Fibroblast of mammary gland (primary cell): ENCODE measurements at regions not wholly inside any gene's neighbourhood (a gene's known extent, or its start where the extent isn't known, plus 50 kb on each side); places are given as distances from the start of the nearest gene placed in this dataset.

ENCODE experiments used
- DNase-seq: peaks from one replicate; pipeline ENCODE4 v3.0.0-alpha.2; 2010; ENCODE audit warnings: low read depth
- H3K4me3 ChIP-seq: 2 replicates; pipeline ENCODE4 v1.5.1; 2011; ENCODE audit warnings: low read depth, mild to moderate bottlenecking, low read length, moderate library complexity; ENCODE audit not compliant: control insufficient read depth
- TF ChIP-seq, protein P1 (sequence below): conservative IDR thresholded peaks from 2 replicates; pipeline ENCODE4 v1.5.1; 2011; ENCODE audit warnings: low read depth, low read length, inconsistent platforms; ENCODE audit not compliant: control insufficient read depth, insufficient read depth

DNA sequence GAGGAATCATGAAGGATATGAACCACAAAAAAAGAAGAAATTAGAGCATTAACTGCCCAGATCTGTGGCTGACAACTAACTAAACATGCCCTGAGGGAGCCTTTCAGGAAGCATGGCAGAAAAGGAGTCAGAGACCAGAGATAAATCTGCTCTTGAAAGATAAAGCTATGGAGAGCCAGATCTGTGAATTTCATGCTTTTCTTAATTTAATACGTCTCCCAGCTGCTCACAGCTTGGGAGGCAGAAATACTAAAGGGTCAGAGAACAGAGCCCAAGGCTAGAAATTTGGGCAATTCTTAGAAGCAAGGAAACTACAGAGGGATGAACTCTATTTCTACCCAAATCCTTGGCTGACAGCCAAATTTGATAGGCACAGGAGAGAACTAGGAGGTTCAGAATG, 223.0 kb upstream of the DPP10 start:
- TF ChIP-seq, protein P1, sequence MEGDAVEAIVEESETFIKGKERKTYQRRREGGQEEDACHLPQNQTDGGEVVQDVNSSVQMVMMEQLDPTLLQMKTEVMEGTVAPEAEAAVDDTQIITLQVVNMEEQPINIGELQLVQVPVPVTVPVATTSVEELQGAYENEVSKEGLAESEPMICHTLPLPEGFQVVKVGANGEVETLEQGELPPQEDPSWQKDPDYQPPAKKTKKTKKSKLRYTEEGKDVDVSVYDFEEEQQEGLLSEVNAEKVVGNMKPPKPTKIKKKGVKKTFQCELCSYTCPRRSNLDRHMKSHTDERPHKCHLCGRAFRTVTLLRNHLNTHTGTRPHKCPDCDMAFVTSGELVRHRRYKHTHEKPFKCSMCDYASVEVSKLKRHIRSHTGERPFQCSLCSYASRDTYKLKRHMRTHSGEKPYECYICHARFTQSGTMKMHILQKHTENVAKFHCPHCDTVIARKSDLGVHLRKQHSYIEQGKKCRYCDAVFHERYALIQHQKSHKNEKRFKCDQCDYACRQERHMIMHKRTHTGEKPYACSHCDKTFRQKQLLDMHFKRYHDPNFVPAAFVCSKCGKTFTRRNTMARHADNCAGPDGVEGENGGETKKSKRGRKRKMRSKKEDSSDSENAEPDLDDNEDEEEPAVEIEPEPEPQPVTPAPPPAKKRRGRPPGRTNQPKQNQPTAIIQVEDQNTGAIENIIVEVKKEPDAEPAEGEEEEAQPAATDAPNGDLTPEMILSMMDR = no peak
- H3K4me3 ChIP-seq = no peak overlapping the region
- DNase-seq = no peak

DNA sequence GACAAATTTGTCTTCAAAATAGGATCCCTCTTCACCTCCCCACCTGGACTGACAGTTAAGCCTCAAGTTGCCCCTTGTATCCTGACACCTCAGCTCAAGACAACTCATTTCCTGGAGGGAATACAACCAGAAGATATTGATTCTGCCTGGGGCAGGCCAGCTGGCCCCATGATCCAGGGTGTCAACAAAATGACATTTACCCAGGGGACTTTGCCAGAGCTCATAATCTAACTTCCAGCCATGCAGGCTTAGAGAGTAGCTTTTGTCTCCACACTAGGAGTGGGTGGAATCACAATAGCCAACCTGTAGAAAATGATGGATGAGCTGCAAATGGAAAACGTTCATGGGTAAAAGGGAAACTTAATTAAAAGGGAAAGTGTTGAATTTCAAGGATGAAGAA, 220.1 kb upstream of the DPP10 start:
- no peak for DNase-seq
- TF ChIP-seq, protein P1 = no peak
- H3K4me3 ChIP-seq = no peak overlapping the region

DNA sequence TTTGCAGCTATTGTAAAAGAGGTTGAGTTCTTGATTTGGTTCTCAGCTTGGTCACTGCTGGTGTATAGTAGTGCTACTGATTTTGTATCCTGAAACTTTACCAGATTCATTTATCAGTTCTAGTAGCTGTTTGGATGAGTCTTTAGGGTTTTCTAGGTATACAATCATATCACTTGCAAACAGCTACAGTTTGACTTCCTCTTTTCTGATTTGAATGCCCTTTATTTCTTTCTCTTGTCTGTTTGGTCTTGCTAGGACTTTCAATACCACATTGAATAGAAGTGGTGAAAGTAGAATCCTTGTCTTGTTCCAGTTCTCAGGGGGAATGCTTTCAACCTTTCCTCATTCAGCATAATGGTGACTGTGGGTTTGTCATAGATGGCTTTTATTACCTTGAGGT, 210.5 kb upstream of the DPP10 start:
- H3K4me3 ChIP-seq = no peak overlapping the region
- TF ChIP-seq, protein P1 = no peak
- DNase-seq = no peak

DNA sequence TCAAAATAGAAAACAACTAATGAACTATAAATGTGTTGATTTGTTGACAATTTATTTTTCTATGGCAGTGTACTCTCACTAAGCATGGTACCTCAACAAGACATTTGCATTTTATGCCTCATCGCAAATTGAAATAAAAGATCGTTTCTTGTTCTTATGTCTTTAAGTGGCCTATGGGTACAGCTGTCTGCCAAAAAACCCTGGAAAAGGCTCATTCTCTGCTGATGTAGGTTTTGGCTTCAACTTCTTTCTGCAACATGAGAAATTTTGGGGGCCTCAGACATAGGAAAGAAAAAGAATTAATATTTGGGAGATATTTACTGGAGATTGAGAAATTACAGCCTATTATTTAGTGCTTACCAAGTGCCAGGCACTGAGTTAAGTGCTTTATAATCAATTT, 205.1 kb upstream of the DPP10 start:
- no peak for DNase-seq
- TF ChIP-seq, protein P1 = no peak
- no peak overlapping the region for H3K4me3 ChIP-seq

DNA sequence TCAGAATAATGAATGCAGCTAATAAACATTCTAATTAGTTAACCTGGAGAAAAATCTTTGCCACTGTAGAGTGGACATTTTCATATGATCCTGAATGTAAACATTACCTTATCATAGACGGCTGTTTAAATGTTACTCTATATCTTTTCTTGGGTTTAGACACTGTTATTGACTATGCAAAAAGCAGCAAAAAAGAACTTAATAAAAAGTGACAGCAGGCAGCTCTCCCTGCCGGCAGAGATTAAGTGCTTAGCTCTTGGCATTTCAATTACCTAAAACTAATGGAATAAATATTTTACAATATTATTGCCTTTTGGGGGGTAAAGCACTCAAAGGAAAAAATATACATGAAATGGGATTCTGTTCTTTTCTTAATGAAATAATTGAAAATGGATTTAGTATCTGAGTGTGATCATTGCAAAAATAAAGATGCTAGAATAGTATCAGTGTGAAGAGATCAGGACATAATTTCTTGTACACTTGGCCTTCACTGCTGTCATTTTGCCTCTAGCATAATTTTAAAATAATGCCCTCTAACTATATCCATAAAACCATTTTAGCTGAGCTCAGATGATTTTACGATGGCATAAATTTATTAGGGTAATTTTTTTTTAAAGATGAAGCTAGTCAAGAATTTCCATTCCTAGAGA, 203.4 kb upstream of the DPP10 start:
- TF ChIP-seq, protein P1 = no peak
- H3K4me3 ChIP-seq = no peak overlapping the region
- no peak for DNase-seq

DNA sequence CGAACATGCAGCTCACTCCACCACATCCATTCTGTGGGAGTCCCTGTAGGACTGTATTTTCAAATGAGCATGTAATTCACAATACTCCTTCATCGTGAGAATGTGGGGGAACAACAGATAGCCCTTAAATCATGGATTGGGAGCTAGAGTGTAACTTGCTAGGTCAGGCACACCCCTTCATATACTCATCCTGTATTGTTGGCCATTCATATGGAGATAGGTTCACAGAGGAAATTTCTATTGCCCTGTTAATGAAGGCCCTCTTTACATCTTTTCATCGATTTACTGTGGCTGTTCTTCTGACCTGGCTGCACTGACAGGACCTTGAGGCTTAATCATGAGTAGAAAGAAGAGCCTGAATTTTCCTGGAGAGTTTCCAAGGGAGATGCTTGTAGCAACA, 193.8 kb upstream of the DPP10 start:
- no peak overlapping the region for H3K4me3 ChIP-seq
- no peak for DNase-seq

More for the DNA sequence above, 193.8 kb upstream of the DPP10 start:
- TF ChIP-seq, protein P1 = no peak
